Right lobe of liver (tissue), 4 donors: ENCODE measurements at regions not wholly inside any gene's neighbourhood (a gene's known extent, or its start where the extent isn't known, plus 50 kb on each side); places are given as distances from the start of the nearest gene placed in this dataset.

Experiments used
- POLR2A ChIP-seq: fragments of 450-650 bp; IDR thresholded peaks from one replicate; pipeline ENCODE4 v1.6.1; 2017; ENCODE audit warnings: antibody characterized with exemption, mild to moderate bottlenecking
- TF ChIP-seq, protein P1 (sequence below), 4 donors: fragments of 200-600 bp in 3 of 4; fragments of 450-650 bp in 1 of 4; IDR thresholded peaks; one replicate each; pipeline versions ENCODE4 v1.5.1 to v1.8.0; 2016 to 2022; ENCODE audit warnings: antibody characterized with exemption in 4 of 4, mild to moderate bottlenecking in 2 of 4
- donor health status: DM: no; HTN: no; CAD: no.
- donor health status: DM: no; HTN: no; CAD: no.
- donor health status: DM: no; HTN: yes; CAD: no.

DNA sequence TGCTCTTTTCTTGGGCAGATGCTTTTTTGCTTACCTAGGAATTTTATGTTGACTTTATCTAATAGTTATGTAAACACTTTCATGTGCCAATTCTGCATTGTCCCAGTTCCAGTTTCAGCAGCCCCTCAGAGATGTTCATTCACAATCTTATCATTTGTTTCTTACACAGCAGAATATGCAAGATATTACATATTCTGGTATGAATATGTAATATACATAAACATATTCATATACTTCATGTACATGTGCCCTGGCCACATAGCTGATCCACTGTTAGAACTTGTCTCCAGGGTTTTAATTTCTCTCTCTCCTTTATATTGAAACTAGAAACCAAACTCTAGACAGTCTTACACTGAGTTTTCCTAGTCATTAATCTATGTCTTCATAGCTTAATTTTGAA, 90.2 kb upstream of the PARP8 start:
- TF ChIP-seq, protein P1, sequence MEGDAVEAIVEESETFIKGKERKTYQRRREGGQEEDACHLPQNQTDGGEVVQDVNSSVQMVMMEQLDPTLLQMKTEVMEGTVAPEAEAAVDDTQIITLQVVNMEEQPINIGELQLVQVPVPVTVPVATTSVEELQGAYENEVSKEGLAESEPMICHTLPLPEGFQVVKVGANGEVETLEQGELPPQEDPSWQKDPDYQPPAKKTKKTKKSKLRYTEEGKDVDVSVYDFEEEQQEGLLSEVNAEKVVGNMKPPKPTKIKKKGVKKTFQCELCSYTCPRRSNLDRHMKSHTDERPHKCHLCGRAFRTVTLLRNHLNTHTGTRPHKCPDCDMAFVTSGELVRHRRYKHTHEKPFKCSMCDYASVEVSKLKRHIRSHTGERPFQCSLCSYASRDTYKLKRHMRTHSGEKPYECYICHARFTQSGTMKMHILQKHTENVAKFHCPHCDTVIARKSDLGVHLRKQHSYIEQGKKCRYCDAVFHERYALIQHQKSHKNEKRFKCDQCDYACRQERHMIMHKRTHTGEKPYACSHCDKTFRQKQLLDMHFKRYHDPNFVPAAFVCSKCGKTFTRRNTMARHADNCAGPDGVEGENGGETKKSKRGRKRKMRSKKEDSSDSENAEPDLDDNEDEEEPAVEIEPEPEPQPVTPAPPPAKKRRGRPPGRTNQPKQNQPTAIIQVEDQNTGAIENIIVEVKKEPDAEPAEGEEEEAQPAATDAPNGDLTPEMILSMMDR (IDR thresholded peaks at IDR 0.05) = no peak
- TF ChIP-seq POLR2A = no peak
